Astrocyte (in vitro differentiated cells and primary cell): ENCODE measurements at regions not wholly inside any gene's neighbourhood (a gene's known extent, or its start where the extent isn't known, plus 50 kb on each side); places are given as distances from the start of the nearest gene placed in this dataset.

Source experiments
- EZH2 ChIP-seq: IDR thresholded peaks from 2 replicates; pipeline ENCODE4 v1.6.1; 2012; ENCODE audit warnings: mild to moderate bottlenecking, low read length, inconsistent platforms; ENCODE audit not compliant: insufficient read depth
- TF ChIP-seq, protein P1 (sequence below): IDR thresholded peaks from 2 replicates; pipeline ENCODE4 v1.5.1; 2011; ENCODE audit warnings: low read depth, mild to moderate bottlenecking, inconsistent platforms, low read length, moderate library complexity; ENCODE audit not compliant: insufficient read depth

- TF ChIP-seq, protein P1, sequence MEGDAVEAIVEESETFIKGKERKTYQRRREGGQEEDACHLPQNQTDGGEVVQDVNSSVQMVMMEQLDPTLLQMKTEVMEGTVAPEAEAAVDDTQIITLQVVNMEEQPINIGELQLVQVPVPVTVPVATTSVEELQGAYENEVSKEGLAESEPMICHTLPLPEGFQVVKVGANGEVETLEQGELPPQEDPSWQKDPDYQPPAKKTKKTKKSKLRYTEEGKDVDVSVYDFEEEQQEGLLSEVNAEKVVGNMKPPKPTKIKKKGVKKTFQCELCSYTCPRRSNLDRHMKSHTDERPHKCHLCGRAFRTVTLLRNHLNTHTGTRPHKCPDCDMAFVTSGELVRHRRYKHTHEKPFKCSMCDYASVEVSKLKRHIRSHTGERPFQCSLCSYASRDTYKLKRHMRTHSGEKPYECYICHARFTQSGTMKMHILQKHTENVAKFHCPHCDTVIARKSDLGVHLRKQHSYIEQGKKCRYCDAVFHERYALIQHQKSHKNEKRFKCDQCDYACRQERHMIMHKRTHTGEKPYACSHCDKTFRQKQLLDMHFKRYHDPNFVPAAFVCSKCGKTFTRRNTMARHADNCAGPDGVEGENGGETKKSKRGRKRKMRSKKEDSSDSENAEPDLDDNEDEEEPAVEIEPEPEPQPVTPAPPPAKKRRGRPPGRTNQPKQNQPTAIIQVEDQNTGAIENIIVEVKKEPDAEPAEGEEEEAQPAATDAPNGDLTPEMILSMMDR = no peak
- TF ChIP-seq EZH2 = no peak
Observed at GRCh38 chr20:48463096-48463720, 364.6 kb downstream of the PREX1 start.
